Smooth muscle cell (in vitro differentiated cells): ENCODE measurements at regions not wholly inside any gene's neighbourhood (a gene's known extent, or its start where the extent isn't known, plus 50 kb on each side); places are given as distances from the start of the nearest gene placed in this dataset.

Experiments
- DNase-seq: peaks from one replicate; lab custom pipeline; 2025; ENCODE audit not compliant: unreplicated experiment; lab: John Stamatoyannopoulos, UW
- H2AFZ ChIP-seq: fragments of 200-600 bp; sonication (generic); 2 replicates; pipeline ENCODE4 v1.6.0; 2016; ENCODE audit warnings: antibody characterized with exemption, low read depth, mild to moderate bottlenecking
- H3F3A ChIP-seq: fragments of 200-600 bp; sonication (generic); 2 replicates; pipeline ENCODE4 v1.6.0; 2017; ENCODE audit warnings: antibody characterized with exemption, low read depth
- H3K27ac ChIP-seq: fragments of 200-600 bp; sonication (generic); 2 replicates; pipeline ENCODE4 v1.5.1; 2016; ENCODE audit warnings: low read depth, mild to moderate bottlenecking
- H3K27me3 ChIP-seq: fragments of 200-600 bp; sonication (generic); 2 replicates; pipeline ENCODE4 v1.6.1; 2016; ENCODE audit warnings: low read depth, mild to moderate bottlenecking
- H3K36me3 ChIP-seq: fragments of 200-600 bp; sonication (generic); 2 replicates; pipeline ENCODE4 v1.5.1; 2016; ENCODE audit warnings: low read depth
- H3K4me1 ChIP-seq: fragments of 200-600 bp; sonication (generic); 2 replicates; pipeline ENCODE4 v1.5.1; 2016; ENCODE audit warnings: low read depth
- H3K4me2 ChIP-seq: fragments of 200-600 bp; sonication (generic); 2 replicates; pipeline ENCODE4 v1.6.0; 2016; ENCODE audit warnings: mild to moderate bottlenecking
- H3K4me3 ChIP-seq: fragments of 200-600 bp; sonication (generic); 2 replicates; pipeline ENCODE4 v1.5.1; 2016; ENCODE audit warnings: mild to moderate bottlenecking
- H3K79me2 ChIP-seq: fragments of 200-600 bp; sonication (generic); 2 replicates; pipeline ENCODE4 v1.6.0; 2016; ENCODE audit warnings: low read depth, mild to moderate bottlenecking
- H3K9ac ChIP-seq: fragments of 200-600 bp; sonication (generic); 2 replicates; pipeline ENCODE4 v1.6.0; 2016; ENCODE audit warnings: low read depth
- H3K9me3 ChIP-seq: fragments of 200-600 bp; sonication (generic); replicated peaks from 2 replicates; pipeline ENCODE4 v1.5.1; 2016; ENCODE audit warnings: low read depth
- H4K20me1 ChIP-seq: fragments of 200-600 bp; sonication (generic); 2 replicates; pipeline ENCODE4 v1.6.0; 2016; ENCODE audit warnings: low read depth
- WGBS: methylation state at CpG from one replicate; pipeline ENCODE4 v1.1.7; 2016; ENCODE audit warnings: low lambda C conversion rate; 5-methylcytosine and 5-hydroxymethylcytosine counted together
- TF ChIP-seq, protein P1 (sequence below): fragments of 200-600 bp; sonication (generic); IDR thresholded peaks from 2 replicates; pipeline ENCODE4 v1.5.1; 2017; ENCODE audit warnings: borderline replicate concordance, mild to moderate bottlenecking, antibody characterized with exemption; ENCODE audit not compliant: insufficient read depth, poor library complexity, severe bottlenecking

DNA sequence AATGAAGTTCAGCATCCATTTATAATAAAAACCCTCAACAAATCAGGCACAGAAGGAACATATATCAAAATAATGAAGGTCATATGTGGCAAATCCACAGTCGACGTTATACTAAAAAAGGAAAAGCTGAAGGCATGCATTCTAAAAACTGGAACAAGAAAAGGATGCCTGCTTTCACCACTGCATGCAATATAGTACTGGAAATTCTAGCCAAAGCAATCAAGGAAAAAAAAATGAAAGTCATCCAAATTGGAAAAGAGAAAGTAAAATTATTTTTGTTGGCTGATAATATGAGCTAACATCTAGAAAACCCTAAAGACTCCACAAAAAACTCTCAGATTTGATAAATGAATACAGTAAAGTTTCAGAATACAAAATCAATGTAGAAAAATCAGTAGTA is 1123.2 kb downstream of the TBL1XR1 start:
- H3K4me1 ChIP-seq = no peaks in the 10 kb centered on the region
- WGBS = 95% methylated on average over 2 of the region's 2 CpGs
- TF ChIP-seq, protein P1, sequence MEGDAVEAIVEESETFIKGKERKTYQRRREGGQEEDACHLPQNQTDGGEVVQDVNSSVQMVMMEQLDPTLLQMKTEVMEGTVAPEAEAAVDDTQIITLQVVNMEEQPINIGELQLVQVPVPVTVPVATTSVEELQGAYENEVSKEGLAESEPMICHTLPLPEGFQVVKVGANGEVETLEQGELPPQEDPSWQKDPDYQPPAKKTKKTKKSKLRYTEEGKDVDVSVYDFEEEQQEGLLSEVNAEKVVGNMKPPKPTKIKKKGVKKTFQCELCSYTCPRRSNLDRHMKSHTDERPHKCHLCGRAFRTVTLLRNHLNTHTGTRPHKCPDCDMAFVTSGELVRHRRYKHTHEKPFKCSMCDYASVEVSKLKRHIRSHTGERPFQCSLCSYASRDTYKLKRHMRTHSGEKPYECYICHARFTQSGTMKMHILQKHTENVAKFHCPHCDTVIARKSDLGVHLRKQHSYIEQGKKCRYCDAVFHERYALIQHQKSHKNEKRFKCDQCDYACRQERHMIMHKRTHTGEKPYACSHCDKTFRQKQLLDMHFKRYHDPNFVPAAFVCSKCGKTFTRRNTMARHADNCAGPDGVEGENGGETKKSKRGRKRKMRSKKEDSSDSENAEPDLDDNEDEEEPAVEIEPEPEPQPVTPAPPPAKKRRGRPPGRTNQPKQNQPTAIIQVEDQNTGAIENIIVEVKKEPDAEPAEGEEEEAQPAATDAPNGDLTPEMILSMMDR = no peak
- no peaks in the 10 kb centered on the region for H3F3A ChIP-seq
- H4K20me1 ChIP-seq = no peaks in the 10 kb centered on the region
- H3K27me3 ChIP-seq = no peaks in the 10 kb centered on the region
- H3K9ac ChIP-seq = no peak overlapping the region
- H3K9me3 ChIP-seq = no peaks in the 10 kb centered on the region
- no peak overlapping the region for H3K4me3 ChIP-seq
- no peak overlapping the region for H2AFZ ChIP-seq
- no peak overlapping the region for H3K27ac ChIP-seq
- no peak overlapping the region for H3K4me2 ChIP-seq
- H3K79me2 ChIP-seq = no peaks in the 10 kb centered on the region
- no peaks in the 10 kb centered on the region for H3K36me3 ChIP-seq
- DNase-seq = no peak

- Histone ChIP-seq H2AFZ (no peak overlapping the region), H3K4me3 (no peak overlapping the region), H3K9ac (no peak overlapping the region), H4K20me1 (no peaks in the 10 kb centered on the region), H3K4me2 (no peak overlapping the region), H3F3A (no peaks in the 10 kb centered on the region), H3K9me3 (no peaks in the 10 kb centered on the region), H3K27ac (no peak overlapping the region), H3K79me2 (no peaks in the 10 kb centered on the region), H3K27me3 (no peaks in the 10 kb centered on the region), H3K36me3 (no peaks in the 10 kb centered on the region), H3K4me1 (no peaks in the 10 kb centered on the region)
- WGBS = 93% methylated on average over 2 of the region's 2 CpGs
- TF ChIP-seq, protein P1 = no peak
- no peak for DNase-seq
Observed at GRCh38 chr3:176071943-176072342, 1125.3 kb downstream of the TBL1XR1 start.

GRCh38 chr3:176068750-176069149 is 1128.5 kb downstream of the TBL1XR1 start:
- WGBS = 97% methylated on average over 5 of the region's 6 CpGs
- no peak for DNase-seq

GRCh38 chr3:176058856-176059255 is 1138.4 kb downstream of the TBL1XR1 start:
- TF ChIP-seq, protein P1 = no peak
- no peak overlapping the region for H3K4me2 ChIP-seq
- no peak overlapping the region for H3K4me3 ChIP-seq
- no peaks in the 10 kb centered on the region for H3K27me3 ChIP-seq
- no peaks in the 10 kb centered on the region for H3K9me3 ChIP-seq
- H3K27ac ChIP-seq = no peak overlapping the region
- H3K4me1 ChIP-seq = no peaks in the 10 kb centered on the region
- no peak overlapping the region for H3K9ac ChIP-seq
- no peaks in the 10 kb centered on the region for H3K36me3 ChIP-seq
- no peaks in the 10 kb centered on the region for H3F3A ChIP-seq
- H4K20me1 ChIP-seq = no peaks in the 10 kb centered on the region
- DNase-seq = no peak
- H2AFZ ChIP-seq = no peak overlapping the region
- H3K79me2 ChIP-seq = no peaks in the 10 kb centered on the region

More at GRCh38 chr3:176068750-176069149, 1128.5 kb downstream of the TBL1XR1 start:
- no peaks in the 10 kb centered on the region for H3K79me2 ChIP-seq
- H3K27me3 ChIP-seq = no peaks in the 10 kb centered on the region
- H3K4me2 ChIP-seq = no peak overlapping the region
- H3K9me3 ChIP-seq = no peaks in the 10 kb centered on the region
- no peaks in the 10 kb centered on the region for H3F3A ChIP-seq
- H3K36me3 ChIP-seq = no peaks in the 10 kb centered on the region
- no peak overlapping the region for H3K4me3 ChIP-seq
- no peaks in the 10 kb centered on the region for H4K20me1 ChIP-seq
- TF ChIP-seq, protein P1 = no peak
- no peak overlapping the region for H3K27ac ChIP-seq
- H2AFZ ChIP-seq = no peak overlapping the region
- H3K4me1 ChIP-seq = no peaks in the 10 kb centered on the region
- H3K9ac ChIP-seq = no peak overlapping the region
